SU-DHL-6 (cell line): ENCODE measurements at regions not wholly inside any gene's neighbourhood (a gene's known extent, or its start where the extent isn't known, plus 50 kb on each side); places are given as distances from the start of the nearest gene placed in this dataset.

ENCODE experiments used
- H2AFZ ChIP-seq: fragments of 200-600 bp; sonication (generic); 2 replicates; pipeline ENCODE4 v1.6.1; 2014; ENCODE audit warnings: low read depth, mild to moderate bottlenecking, moderate library complexity, mixed read lengths, antibody characterized with exemption, low read length; ENCODE audit not compliant: severe bottlenecking
- H3F3A ChIP-seq: fragments of 200-600 bp; shearing (Covaris generic); 2 replicates; pipeline ENCODE4 v1.6.0; 2016; ENCODE audit warnings: antibody characterized with exemption, mild to moderate bottlenecking; ENCODE audit not compliant: insufficient read depth
- H3K27ac ChIP-seq: fragments of 200-600 bp; sonication (generic); 2 replicates; pipeline ENCODE4 v1.5.1; 2016; ENCODE audit warnings: low read depth, mild to moderate bottlenecking, low read length, moderate library complexity, mixed read lengths
- H3K27me3 ChIP-seq: fragments of 200-600 bp; sonication (generic), shearing (Covaris generic); 2 replicates; pipeline ENCODE4 v1.6.0; 2014; ENCODE audit warnings: mild to moderate bottlenecking, low read length
- H3K36me3 ChIP-seq: fragments of 200-600 bp; sonication (generic); 2 replicates; pipeline ENCODE4 v1.6.1; 2014; ENCODE audit warnings: mild to moderate bottlenecking, low read length, mixed read lengths
- H3K4me2 ChIP-seq: fragments of 300-600, 200-600 bp; shearing (Covaris generic), sonication (generic); 2 replicates; pipeline ENCODE4 v1.6.0; 2014; ENCODE audit warnings: low read length, low read depth, mild to moderate bottlenecking; ENCODE audit not compliant: poor library complexity, severe bottlenecking
- H3K4me3 ChIP-seq: fragments of 200-600 bp; sonication (generic); 2 replicates; pipeline ENCODE4 v1.5.1; 2014; ENCODE audit warnings: antibody characterized with exemption, low read length, mild to moderate bottlenecking, mixed read lengths; ENCODE audit not compliant: insufficient read depth, poor library complexity, severe bottlenecking
- H3K79me2 ChIP-seq: fragments of 200-600 bp; sonication (generic); 2 replicates; pipeline ENCODE4 v1.6.1; 2014; ENCODE audit warnings: mild to moderate bottlenecking, low read length, moderate library complexity; ENCODE audit not compliant: insufficient read depth
- H3K9ac ChIP-seq: fragments of 200-600 bp; sonication (generic); 2 replicates; pipeline ENCODE4 v1.7.0; 2014; ENCODE audit warnings: mild to moderate bottlenecking, low read length
- H3K9me2 ChIP-seq: fragments of 200-600 bp; sonication (generic); replicated peaks from 2 replicates; pipeline ENCODE4 v1.6.1; 2014; ENCODE audit warnings: low read length; ENCODE audit not compliant: insufficient read depth
- H3K9me3 ChIP-seq: fragments of 200-600 bp; sonication (generic); 2 replicates; pipeline ENCODE4 v1.6.1; 2014; ENCODE audit warnings: low read length, mixed read lengths; ENCODE audit not compliant: insufficient read depth
- H4K20me1 ChIP-seq: fragments of 200-600 bp; sonication (generic); 2 replicates; pipeline ENCODE4 v1.6.1; 2014; ENCODE audit warnings: low read depth, mild to moderate bottlenecking, antibody characterized with exemption, low read length, moderate library complexity, mixed read lengths
- EZH2phosphoT487 ChIP-seq: fragments of 200-600 bp; sonication (generic), shearing (Covaris generic); conservative IDR thresholded peaks from 2 replicates; pipeline ENCODE4 v1.6.1; 2018; ENCODE audit warnings: mild to moderate bottlenecking, antibody characterized with exemption, low read length, moderate library complexity, mixed read lengths
- TF ChIP-seq, protein P1 (sequence below): fragments of 200-600 bp; sonication (generic); IDR thresholded peaks from one replicate; pipeline ENCODE4 v1.5.1; 2017; ENCODE audit warnings: antibody characterized with exemption, mild to moderate bottlenecking, low read length, moderate library complexity; ENCODE audit not compliant: insufficient read depth, poor library complexity, severe bottlenecking

DNA sequence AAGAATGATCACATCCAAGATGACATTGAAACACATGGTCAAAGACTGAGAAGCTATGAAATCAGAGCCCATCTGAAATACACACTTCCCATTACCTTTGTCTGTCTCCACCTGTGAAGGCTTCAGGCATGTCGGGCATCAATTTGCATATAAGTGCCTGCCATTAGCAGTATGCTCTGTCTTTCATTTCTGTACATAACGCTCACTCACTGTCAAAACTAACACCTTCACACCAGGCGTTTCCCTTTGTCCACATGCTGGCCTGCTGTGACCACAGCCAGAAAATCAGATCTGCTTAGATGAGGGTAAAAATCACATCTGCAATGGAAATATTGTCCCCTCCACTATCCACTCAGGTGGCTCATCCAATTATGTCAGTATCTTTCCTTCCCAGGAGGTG is 524.8 kb downstream of the TOX3 start:
- no peak overlapping the region for H3K4me3 ChIP-seq
- no peaks in the 10 kb centered on the region for H3K9me2 ChIP-seq
- H3K79me2 ChIP-seq: no peaks in the 10 kb centered on the region
- H2AFZ ChIP-seq: no peak overlapping the region
- no peak overlapping the region for H3K27ac ChIP-seq
- H3K36me3 ChIP-seq: no peaks in the 10 kb centered on the region
- no peaks in the 10 kb centered on the region for H3K27me3 ChIP-seq
- H3F3A ChIP-seq: no peaks in the 10 kb centered on the region
- TF ChIP-seq, protein P1, sequence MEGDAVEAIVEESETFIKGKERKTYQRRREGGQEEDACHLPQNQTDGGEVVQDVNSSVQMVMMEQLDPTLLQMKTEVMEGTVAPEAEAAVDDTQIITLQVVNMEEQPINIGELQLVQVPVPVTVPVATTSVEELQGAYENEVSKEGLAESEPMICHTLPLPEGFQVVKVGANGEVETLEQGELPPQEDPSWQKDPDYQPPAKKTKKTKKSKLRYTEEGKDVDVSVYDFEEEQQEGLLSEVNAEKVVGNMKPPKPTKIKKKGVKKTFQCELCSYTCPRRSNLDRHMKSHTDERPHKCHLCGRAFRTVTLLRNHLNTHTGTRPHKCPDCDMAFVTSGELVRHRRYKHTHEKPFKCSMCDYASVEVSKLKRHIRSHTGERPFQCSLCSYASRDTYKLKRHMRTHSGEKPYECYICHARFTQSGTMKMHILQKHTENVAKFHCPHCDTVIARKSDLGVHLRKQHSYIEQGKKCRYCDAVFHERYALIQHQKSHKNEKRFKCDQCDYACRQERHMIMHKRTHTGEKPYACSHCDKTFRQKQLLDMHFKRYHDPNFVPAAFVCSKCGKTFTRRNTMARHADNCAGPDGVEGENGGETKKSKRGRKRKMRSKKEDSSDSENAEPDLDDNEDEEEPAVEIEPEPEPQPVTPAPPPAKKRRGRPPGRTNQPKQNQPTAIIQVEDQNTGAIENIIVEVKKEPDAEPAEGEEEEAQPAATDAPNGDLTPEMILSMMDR: no peak
- TF ChIP-seq EZH2phosphoT487: no peak
- no peak overlapping the region for H3K9ac ChIP-seq
- peaks cover 3% of the 10 kb centered on the region; the same call in 1 of the 2 replicates for H3K9me3 ChIP-seq
- H4K20me1 ChIP-seq: no peaks in the 10 kb centered on the region
- no peak overlapping the region for H3K4me2 ChIP-seq

DNA sequence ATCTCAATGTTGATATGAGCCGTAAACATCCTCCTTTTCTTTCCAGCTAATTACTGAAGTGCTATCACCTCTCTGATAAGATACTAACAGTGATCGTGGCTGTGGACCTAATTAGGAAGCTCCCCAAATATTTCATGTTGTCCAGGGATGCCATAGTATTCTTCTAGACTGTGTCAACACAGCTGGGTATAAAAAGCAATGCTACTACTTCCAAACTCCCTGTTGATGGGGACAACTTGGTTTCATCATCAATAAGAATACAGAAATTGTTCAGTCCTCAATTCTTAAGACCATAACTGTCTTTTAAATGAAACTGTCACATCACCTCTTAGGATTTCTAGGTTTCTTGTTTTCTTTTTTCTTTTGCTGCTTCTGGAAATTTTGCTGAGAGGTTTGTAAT is 530.6 kb downstream of the TOX3 start:
- Histone ChIP-seq H3K27me3 (no peaks in the 10 kb centered on the region), H3K36me3 (no peaks in the 10 kb centered on the region)
- TF ChIP-seq, protein P1: no peak
- no peak for TF ChIP-seq EZH2phosphoT487

DNA sequence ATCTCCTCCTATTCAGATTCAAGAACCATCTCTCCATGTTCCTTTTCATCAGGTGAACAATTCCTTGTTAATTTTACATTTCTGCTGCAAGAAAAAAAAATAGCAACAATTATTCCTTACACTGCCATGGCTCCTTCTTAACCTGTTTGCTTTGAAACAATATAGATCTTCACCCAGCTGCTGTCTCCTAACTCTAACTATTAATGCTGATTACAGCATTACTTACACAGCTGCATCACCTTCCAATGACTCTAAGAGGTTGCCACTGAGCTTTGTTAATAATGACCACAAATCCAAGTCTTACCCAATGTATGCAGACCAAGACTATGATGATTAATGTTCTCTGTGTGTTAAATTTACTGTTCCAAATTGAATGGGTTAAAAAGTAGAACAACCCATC is 541.4 kb downstream of the TOX3 start:
- no peaks in the 10 kb centered on the region for H3F3A ChIP-seq
- no peaks in the 10 kb centered on the region; the same call in 1 of the 2 replicates for H3K9me2 ChIP-seq
- no peak overlapping the region for H3K27ac ChIP-seq
- TF ChIP-seq EZH2phosphoT487: no peak
- TF ChIP-seq, protein P1: no peak
- no peaks in the 10 kb centered on the region for H3K36me3 ChIP-seq
- no peaks in the 10 kb centered on the region for H4K20me1 ChIP-seq
- no peaks in the 10 kb centered on the region for H3K27me3 ChIP-seq
- H3K4me2 ChIP-seq: no peak overlapping the region
- H3K9me3 ChIP-seq: no peaks in the 10 kb centered on the region
- no peak overlapping the region for H3K4me3 ChIP-seq
- H3K79me2 ChIP-seq: no peaks in the 10 kb centered on the region
- no peak overlapping the region for H2AFZ ChIP-seq
- no peak overlapping the region for H3K9ac ChIP-seq

More for the DNA sequence above, 530.6 kb downstream of the TOX3 start:
- Histone ChIP-seq H3K27ac (no peak overlapping the region), H4K20me1 (no peaks in the 10 kb centered on the region), H3K4me2 (no peak overlapping the region), H3K79me2 (no peaks in the 10 kb centered on the region), H2AFZ (no peak overlapping the region), H3F3A (no peaks in the 10 kb centered on the region), H3K9ac (no peak overlapping the region), H3K9me3 (peaks cover 11% of the 10 kb centered on the region; the same call in 1 of the 2 replicates), H3K4me3 (no peak overlapping the region), H3K9me2 (no peaks in the 10 kb centered on the region)
